HG03457 (cell line): ENCODE measurements at regions not wholly inside any gene's neighbourhood (a gene's known extent, or its start where the extent isn't known, plus 50 kb on each side); places are given as distances from the start of the nearest gene placed in this dataset.
"Not testable (repeated sequence)": the region's sequence is repeated elsewhere in the genome, so short reads cannot be mapped to it uniquely, and the experiment has no call there.

Experiments used
- ATAC-seq: cut with Tn5 transposase; IDR thresholded peaks from one replicate; pipeline ENCODE4 v1.9.1; 2021; ENCODE audit warnings: moderate number of reproducible peaks; ENCODE audit not compliant: unreplicated experiment

DNA sequence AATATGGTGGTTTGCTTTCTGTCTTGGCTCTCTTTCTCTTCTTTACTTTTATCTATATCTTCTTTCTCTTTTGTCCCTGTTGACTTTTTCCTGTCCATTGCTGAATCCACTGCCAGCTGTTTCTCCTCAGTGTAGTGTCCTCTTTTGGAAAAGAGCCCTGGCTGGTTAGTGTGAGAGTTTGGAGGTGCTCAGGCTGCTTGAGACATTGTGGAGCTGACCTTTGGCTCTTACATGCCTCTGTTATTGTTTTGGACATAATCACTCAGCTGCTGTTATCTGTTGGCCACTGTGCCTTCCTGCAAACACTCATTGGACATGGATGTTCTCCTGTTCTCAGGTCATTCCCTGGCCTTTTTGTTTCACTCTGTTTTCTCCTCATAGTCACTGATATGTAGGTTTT lies 295.4 kb upstream of the RIOK2 start:
- ATAC-seq, result no peak

DNA sequence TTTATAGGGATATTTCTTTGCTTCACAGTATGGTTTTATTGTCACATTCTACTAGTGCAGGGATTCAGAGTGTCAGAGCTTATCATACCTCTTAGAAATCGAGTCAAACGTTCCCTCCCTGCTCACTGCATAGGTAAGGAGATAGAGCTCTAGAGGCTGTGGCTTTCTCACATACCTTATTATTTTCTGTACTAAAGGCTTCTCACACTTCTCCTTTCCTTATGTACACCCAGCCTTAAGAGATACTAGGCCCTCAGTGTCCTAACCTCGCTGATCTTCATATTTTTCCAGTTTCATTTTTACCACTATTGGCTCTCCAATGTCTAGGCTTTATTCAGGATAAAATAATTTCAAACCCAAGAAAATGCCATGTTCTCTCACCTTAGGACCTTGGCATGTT lies 297.3 kb upstream of the RIOK2 start:
- ATAC-seq, result no peak

DNA sequence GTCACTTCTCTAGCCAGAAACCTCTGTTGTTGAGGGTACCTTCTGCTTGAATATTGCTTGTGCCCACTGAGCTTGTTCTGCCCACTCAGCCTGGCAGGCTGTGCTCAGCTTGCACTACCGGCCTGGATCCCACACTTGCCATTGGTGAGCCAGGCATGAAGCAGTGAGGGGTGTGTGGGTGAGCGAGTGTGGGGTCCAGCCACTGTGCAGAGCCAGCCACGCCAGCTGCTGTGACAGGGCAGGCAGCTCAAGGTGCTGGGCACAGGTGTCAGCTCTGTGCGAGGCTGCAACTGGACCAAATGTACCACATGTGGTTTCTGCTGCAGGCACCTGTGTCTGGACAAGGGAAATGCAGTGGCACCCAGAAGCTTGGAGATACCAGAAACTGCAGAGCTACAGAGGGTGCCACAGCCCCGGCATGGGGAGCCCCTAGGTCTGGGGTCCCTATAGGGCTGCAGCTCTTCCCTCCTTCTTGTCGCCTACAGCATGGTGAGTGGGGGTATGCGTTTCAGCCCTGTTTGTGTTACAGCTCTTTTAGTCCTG lies 305.1 kb upstream of the RIOK2 start:
- ATAC-seq, result no peak

DNA sequence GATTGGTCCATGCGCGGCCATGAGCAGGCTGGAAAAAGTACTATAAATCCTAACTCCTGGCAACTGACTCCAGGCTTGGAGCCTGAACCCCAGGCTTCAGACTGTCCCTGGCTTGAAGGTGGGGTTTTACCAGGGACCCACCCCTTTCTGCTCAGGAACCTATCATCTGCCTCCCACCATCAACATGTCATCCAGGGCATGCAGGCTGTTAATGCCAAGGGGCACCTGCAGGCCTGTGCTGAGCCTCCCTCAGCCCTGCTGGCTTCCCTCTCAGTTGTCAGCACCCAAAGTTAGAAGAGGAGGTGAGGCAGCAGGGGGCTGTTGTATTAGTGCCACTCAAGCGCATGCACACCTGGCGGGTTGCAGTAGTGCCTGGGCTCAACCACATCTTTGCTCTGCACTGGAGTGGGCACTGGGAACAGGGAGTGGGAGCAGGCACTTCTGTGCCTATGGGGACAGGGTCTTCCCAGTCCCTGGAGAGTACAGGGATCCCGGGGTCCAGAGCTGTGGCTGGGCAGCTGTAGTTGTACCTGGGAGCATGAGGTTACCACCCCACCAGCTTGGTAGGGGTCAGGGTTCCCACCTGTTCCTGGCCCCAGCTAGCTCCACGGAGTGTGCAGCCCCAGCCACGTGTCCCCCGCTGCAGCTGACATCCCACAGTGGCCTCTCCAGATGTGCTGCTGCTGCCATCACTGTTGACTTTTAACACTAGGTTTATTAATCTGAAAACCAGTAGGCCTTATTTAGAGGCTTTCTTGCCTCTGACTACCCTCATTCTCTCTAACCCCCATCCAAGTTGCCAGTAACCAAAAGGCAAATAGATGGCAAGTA lies 306.2 kb upstream of the RIOK2 start:
- ATAC-seq, result no peak

DNA sequence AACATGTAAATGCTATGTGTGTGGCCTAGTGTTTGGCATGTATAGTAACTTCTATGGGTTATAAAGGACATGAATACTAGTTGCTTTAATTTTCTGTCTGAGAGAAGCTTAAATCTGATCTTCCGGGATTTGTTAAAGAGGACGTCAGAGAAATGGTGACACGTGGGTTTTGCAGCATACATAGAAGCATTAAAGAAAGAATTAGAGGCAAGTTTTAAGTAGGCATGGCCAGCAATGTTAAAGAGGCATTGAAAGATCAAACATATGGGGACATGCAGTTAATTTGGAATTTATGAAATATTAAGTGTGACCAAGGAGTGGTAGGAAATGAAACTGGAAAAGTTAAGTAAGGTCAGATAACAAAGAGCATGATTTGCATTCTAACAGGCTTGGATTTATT lies 311.4 kb upstream of the RIOK2 start:
- no peak for ATAC-seq

DNA sequence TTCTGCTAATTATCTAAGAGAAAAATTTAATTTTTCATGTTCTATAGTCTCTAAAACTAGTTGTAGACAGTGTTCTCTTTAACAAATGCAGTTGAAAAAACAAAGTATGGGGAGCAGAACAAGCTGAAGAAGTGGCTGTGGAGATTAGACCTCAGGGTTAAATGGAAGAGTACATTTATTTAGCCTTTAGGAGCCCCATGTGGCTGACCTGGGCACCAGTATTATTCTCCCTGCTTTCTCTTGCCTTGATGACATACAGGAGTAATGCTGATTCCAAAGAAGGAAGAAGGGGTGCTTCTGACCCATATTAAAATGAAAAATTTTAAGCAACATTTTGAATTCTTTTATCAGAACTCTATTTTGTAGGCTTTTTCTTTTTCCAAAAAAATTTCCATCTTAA lies 312.3 kb upstream of the RIOK2 start:
- ATAC-seq, result no peak

DNA sequence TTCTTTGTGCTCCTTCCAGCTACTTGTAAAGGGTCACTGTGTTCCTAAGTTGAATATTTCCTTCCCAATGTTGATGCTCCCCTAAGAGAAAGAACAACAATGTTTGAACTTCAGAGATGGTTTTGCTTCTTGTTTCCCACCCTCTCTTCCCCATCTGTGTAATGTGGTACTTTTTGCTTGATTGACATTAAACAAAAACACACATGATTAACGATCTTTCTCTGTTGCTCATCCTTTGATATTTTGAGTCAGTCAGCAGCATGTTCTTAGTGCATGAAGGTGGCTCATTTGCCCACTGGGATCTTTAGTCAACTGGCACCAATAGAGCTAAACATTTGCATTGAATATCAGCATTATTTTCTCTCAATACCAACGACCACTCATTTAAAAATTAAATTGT lies 313.0 kb upstream of the RIOK2 start:
- ATAC-seq, result no peak

DNA sequence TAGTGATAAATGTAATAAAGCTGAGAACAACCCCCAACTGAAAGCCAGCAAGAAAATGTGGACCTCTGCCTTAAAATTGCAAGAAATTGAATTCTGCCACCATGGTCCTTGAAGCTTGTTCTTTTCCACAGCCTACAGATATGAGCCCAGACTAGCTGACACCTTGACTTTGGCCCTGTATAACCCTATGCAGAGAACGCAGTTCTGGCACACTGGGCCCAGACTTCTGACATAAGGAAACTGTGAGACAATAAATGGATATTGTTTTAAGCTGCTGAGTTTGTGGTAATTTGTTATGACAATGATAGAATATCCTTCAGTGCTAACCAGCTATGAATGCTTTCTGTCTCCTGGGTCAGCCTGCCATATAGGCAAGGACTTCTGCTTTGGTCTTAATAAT lies 315.6 kb upstream of the RIOK2 start:
- ATAC-seq, result no peak

DNA sequence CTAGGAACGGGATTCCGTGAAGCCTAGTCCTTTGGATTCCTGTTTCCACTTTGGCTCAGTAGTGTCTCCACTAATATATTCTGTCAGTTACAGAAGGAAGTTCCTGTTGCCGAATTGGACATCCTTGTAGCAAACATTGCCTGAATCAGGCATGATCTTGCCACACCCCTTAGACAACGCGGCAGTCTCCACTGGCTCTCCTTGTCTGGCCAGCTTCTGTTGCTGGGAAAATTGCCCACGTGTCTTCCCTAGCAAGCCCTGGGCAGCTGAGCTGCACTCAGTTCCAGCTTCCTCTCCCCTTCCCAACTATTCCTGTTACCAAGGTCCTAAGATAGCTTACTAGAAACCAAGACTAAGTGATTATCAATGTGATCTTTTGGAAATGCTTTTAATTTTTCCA lies 316.6 kb upstream of the RIOK2 start:
- ATAC-seq, result no peak

DNA sequence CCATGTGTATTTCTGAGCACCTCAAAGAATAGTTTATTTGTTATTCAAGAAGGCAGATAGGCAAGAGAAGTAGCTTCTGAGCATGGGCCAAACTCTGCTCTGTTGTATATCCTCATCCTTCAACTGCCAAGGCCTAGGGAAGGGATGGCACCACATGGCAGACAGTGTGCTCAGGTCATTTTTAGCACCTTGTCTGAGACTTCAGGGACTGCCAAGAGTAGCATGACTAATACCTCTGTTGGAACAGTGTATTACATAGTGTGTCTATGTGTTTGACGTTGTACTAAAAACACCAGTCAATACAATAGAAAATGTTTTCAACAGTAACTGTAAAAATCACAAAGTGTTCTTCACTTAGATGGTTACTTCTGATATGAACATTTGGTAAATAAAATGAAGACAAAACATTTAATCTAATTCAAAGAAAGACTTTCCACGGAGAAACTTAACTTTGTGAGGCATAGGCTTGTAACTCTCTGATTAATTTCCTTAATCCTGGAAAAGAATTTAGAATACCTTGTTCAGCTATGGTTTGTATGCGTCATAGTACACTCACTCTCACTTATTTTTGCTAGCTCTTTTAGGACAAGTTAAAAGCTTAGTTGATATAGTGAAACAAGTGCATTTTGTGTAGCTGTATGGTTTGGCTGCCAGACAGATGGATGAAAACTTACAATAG lies 318.4 kb upstream of the RIOK2 start:
- no peak for ATAC-seq

DNA sequence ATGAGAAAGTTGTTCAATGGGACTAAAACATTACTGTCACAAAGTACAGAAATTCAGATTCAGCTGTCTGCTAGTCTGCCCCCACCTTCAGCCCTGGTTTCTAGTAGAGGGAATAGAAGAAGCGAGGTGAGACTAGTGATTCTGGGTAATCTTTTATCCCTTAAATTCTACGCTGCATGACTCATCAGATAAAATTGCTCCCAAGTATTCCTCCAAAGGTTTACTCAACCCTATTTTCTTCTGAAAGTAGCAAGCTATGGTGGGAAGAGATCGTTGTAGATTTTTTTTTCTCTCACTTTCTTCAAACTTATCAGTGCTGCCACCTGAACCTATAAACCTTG lies 318.9 kb upstream of the RIOK2 start:
- no peak for ATAC-seq

DNA sequence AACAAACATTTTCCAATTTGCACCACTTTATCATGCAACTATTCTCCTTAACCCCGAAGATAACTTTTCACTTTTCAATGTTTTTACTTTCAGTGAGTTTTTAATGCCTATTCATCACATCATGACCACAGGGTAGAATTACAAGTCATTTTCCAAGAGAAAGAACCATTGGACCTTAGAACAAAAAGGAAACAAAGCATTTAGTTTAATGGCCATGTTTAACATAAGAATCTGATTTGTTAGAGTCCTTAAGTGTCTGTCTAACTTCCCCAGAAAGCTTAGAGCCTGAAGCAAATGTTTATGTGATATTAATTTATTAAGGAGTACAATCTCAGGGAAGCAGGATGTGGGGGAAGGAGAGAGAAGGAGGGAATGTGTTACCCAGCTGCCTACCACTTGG lies 325.8 kb upstream of the RIOK2 start:
- no peak for ATAC-seq

DNA sequence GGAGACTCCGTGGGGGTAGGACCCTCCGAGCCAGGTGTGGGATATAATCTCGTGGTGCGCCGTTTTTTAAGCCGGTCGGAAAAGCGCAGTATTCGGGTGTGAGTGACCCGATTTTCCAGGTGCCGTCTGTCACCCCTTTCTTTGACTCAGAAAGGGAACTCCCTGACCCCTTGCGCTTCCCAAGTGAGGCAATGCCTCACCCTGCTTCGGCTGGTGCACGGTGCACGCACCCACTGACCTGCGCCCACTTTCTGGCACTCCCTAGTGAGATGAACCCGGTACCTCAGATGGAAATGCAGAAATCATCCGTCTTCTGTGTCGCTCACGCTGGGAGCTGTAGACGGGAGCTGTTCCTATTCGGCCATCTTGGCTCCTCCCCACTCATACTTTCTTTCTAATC lies 336.5 kb upstream of the RIOK2 start:
- not testable (repeated sequence) for ATAC-seq

DNA sequence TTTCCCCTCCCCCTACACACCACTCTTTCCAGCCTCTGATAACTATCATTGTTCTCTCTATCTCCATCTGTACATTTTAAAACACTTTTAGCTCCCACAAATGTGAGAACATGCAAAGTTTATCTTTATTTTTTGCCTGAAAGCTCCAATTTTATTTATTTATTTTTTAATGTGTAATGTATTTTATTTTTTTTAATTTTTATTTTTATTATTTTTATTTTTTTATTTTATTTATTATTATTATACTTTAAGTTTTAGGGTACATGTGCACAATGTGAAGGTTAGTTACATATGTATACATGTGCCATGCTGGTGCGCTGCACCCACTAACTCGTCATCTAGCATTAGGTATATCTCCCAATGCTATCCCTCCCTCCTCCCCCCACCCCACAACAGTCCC lies 340.3 kb upstream of the RIOK2 start:
- ATAC-seq, result not testable (repeated sequence)

DNA sequence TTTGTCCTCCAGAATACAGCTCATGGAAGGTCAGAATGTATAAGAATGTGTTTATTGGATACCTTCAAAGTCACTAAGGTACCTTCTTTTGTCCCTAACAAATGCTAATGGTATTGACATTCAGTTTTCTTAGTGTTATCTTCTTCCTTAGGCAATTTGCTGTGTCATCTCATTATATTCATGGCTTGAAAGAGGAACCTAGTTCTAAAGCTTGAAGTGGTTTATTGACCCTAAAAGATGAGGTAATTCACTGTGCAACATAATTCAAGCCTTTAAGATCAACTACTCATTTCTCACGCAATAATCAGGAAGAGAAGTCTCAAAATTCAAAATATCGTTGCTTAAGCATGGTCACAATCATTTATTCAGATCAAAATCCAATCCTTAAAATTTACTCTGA lies 342.7 kb upstream of the RIOK2 start:
- ATAC-seq, result no peak

DNA sequence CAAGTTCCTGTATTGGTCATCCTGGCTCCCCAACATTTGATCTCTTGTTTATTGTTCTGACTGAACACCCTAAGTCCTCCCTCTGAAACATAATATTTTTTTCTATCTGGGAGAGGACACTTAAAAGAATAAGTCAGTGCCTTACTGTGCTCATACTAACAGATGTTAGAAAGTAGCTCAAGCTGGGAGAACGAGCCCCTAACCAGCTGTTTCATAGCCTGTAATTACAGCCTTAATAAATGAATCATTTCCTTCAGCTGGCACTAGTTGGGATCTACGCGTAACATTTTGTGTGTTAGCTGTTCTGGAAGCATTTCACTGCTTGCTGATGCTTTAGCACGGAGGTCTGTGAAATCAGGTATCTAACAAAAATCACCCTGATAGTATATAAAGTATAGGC lies 345.9 kb upstream of the RIOK2 start:
- ATAC-seq, result no peak

DNA sequence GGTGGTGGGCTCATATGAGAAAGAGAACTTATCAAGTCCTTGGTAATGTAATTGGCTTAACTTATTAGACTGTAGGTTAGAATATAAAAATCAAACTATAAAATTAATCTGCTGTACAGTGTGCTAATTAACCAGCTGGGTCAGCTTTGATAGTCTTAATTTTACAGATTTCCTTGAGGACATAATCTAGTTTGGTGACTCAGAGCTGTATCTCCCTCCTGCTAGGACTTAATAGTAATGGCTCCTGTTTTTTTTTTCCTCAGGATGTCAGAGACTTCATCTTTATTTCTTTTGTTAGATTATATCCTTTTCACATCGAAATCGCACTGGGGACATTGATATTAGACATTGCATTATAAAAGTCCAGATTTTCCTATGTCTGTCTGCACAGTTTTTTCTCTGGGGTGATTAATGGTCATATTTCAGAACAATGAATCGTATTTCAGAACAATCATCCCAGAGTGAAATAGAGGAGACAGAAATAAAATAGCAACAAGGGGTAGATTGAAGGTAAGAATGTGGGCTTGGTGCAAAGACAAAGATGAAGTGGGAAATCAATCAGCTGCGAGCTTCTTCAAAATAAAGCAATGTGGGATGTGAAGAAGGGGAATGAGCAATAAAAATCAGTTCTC lies 346.4 kb upstream of the RIOK2 start:
- no peak for ATAC-seq

DNA sequence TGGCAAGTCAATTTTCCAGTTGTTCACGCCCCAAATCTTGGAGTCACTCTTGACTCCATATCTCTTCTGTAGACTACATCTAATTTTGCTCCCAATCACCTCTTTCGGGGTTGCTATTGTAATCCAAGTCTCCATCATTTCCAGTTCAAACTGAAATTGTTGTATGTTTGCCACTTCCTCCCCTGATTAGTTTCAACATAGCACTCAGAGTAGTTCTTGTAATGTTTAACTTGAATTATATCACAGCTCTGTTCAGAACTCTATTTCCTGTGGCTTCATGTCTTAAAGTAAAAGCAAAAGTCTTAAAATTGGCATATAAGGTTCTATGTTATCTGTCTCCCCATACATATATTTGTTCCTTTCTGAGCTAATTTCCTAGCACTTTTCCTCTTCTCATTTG lies 348.5 kb upstream of the RIOK2 start:
- ATAC-seq, result peak; percentile 90

DNA sequence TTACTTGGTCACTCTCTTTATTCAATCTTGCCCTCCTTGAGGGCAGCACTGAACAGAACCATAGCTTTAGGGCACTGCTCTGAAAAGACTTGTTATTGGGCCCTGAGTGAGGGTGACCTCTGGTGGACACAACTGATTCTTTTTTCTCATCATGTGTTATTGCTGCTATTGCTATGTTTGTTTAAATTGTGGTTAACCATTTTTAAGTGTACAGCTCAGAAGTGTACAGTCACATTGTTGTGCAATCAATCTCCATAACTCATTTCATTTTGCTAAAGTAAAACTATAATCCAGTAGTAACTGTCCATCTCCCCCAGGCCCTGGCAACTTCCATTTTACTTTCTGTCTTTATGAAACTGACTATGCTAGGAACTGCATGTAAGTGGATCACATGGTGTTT lies 351.1 kb upstream of the RIOK2 start:
- ATAC-seq, result peak; percentile 54

DNA sequence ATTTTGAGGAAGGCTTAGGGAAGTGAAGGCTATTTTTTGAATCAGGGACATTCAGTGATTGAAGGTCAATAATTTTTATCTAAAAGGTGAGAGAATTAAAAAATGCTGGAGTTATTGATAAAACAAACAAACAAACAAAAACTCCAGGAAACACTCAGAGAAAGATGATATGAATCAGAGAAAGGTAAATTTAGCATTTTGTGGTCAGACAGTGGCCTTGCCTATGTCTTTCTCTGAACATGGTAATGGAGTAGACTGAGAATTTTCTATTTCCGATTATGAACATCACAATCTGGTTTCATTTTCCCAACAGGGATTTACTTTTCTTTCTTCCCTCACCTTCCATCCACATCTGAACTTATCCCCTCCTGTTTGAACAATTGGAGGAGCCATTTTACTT lies 353.6 kb upstream of the RIOK2 start:
- no peak for ATAC-seq

DNA sequence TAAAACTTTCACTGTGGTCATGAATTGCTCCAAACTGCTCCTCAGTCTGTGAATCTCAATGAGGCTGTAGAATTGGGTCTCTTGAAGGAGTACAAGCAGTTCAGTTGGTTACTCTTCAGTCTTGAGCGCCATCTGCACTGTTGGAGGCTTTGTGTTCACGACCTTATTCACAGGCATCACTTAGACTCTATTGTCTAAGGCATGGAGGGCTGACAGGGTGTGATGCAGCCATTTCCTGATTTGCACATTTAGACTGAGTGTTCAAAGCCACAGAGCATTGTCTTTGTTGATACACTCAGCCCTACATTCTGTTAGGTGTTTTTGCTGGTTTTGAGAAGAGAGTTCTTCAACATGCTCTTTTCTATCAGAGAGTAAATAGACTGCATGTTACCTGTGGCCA lies 355.9 kb upstream of the RIOK2 start:
- ATAC-seq, result no peak

DNA sequence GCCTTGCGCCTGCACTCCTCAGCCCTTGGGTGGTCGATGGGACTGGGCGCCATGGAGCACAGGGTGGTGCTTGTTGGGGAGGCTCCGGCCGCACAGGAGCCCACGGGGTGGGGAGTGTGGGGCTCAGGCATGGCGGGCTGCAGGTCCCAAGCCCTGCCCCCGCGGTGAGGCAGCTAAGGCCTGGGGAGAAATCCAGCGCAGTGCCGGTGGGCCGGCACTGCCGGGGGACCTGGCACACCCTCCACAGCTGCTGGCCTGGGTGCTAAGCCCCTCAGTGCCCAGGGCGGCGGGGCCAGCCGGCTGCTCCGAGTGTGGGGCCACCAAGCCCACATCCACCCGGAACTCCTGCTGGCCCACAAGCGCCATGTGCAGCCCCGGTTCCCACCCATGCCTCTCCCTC lies 358.8 kb upstream of the RIOK2 start:
- no peak for ATAC-seq
